ENCODE measurements at regions not wholly inside any gene's neighbourhood (a gene's known extent, or its start where the extent isn't known, plus 50 kb on each side); places are given as distances from the start of the nearest gene placed in this dataset.

- no peaks in the 10 kb centered on the region for H3K27me3 ChIP-seq (ENCODE audit: insufficient read depth, low read length)
- H3K9me3 ChIP-seq (ENCODE audit: low read length), result peaks cover 1% of the 10 kb centered on the region
- H3K4me3 ChIP-seq (ENCODE audit: low read length), result no peak overlapping the region
- no peaks in the 10 kb centered on the region for H3K4me1 ChIP-seq (ENCODE audit: insufficient read depth, low read length)
- no peak overlapping the region for H2AFZ ChIP-seq (ENCODE audit: low read depth, low read length)
- H3K36me3 ChIP-seq (ENCODE audit: insufficient read depth, low read length), result no peaks in the 10 kb centered on the region
These were observed 164.4 kb upstream of the ADRA1D start for GRCh38 chr20:4413314-4414049.

- Histone ChIP-seq H3K9me3 (ENCODE audit: low read length) (peaks cover 4% of the 10 kb centered on the region), H3K36me3 (ENCODE audit: insufficient read depth, low read length) (no peaks in the 10 kb centered on the region), H2AFZ (ENCODE audit: low read depth, low read length) (no peak overlapping the region), H3K4me3 (ENCODE audit: low read length) (no peak overlapping the region), H3K27me3 (ENCODE audit: insufficient read depth, low read length) (peaks cover 3% of the 10 kb centered on the region), H3K4me1 (ENCODE audit: insufficient read depth, low read length) (no peaks in the 10 kb centered on the region)
These were observed 163.1 kb upstream of the ADRA1D start for GRCh38 chr20:4412216-4412615.

- peaks cover 4% of the 10 kb centered on the region for H3K9me3 ChIP-seq (ENCODE audit: low read length)
- no peaks in the 10 kb centered on the region for H3K36me3 ChIP-seq (ENCODE audit: insufficient read depth, low read length)
- H3K4me3 ChIP-seq (ENCODE audit: low read length), result no peak overlapping the region
- H3K27me3 ChIP-seq (ENCODE audit: insufficient read depth, low read length), result peaks cover 3% of the 10 kb centered on the region
- H3K4me1 ChIP-seq (ENCODE audit: insufficient read depth, low read length), result no peaks in the 10 kb centered on the region
- no peak overlapping the region for H2AFZ ChIP-seq (ENCODE audit: low read depth, low read length)
These were observed 162.7 kb upstream of the ADRA1D start for GRCh38 chr20:4411744-4412143.

- H2AFZ ChIP-seq (ENCODE audit: low read depth, low read length), result no peak overlapping the region
- H3K36me3 ChIP-seq (ENCODE audit: insufficient read depth, low read length), result no peaks in the 10 kb centered on the region
- no peak overlapping the region for H3K4me3 ChIP-seq (ENCODE audit: low read length)
- H3K9me3 ChIP-seq (ENCODE audit: low read length), result peaks cover 3% of the 10 kb centered on the region
- peaks cover 20% of the 10 kb centered on the region for H3K27me3 ChIP-seq (ENCODE audit: insufficient read depth, low read length)
- H3K4me1 ChIP-seq (ENCODE audit: insufficient read depth, low read length), result no peaks in the 10 kb centered on the region
These were observed 157.5 kb upstream of the ADRA1D start for GRCh38 chr20:4406627-4407026.

GRCh38 chr20:4401601-4402000 is 152.5 kb upstream of the ADRA1D start:
- H3K27me3 ChIP-seq (ENCODE audit: insufficient read depth, low read length), result peaks cover 21% of the 10 kb centered on the region
- H3K36me3 ChIP-seq (ENCODE audit: insufficient read depth, low read length), result no peaks in the 10 kb centered on the region
- no peak overlapping the region for H3K4me3 ChIP-seq (ENCODE audit: low read length)

GRCh38 chr20:4384961-4385360 is 135.9 kb upstream of the ADRA1D start:
- Histone ChIP-seq H3K4me3 (ENCODE audit: low read length) (no peak overlapping the region), H3K36me3 (ENCODE audit: insufficient read depth, low read length) (no peaks in the 10 kb centered on the region), H3K4me1 (ENCODE audit: insufficient read depth, low read length) (peaks cover 8% of the 10 kb centered on the region), H2AFZ (ENCODE audit: low read depth, low read length) (no peak overlapping the region), H3K27me3 (ENCODE audit: insufficient read depth, low read length) (peaks cover 8% of the 10 kb centered on the region), H3K9me3 (ENCODE audit: low read length) (no peaks in the 10 kb centered on the region)

More at GRCh38 chr20:4401601-4402000, 152.5 kb upstream of the ADRA1D start:
- no peaks in the 10 kb centered on the region for H3K9me3 ChIP-seq (ENCODE audit: low read length)
- H2AFZ ChIP-seq (ENCODE audit: low read depth, low read length), result no peak overlapping the region
- no peaks in the 10 kb centered on the region for H3K4me1 ChIP-seq (ENCODE audit: insufficient read depth, low read length)

DNA sequence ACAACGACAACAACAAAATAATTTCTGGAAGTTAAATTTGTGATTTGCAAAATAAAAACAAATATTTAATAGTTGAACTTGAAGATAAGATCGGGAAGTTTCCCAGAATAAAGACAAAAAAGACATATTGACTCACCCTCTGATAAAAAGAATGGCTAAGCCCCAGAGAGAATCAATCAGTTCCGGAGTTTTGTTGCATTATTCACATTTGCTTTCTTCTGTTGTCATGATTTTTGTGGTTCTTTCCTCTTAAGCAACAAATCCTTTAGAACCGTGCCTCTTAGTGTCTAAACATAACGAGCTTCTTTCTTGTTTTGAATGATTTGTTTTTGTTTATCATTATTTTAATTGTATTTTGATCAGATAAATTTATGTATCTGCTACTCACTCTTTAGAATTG is 134.9 kb upstream of the ADRA1D start:
- Histone ChIP-seq H3K4me1 (ENCODE audit: insufficient read depth, low read length) (peaks cover 8% of the 10 kb centered on the region), H2AFZ (ENCODE audit: low read depth, low read length) (no peak overlapping the region), H3K36me3 (ENCODE audit: insufficient read depth, low read length) (no peaks in the 10 kb centered on the region), H3K4me3 (ENCODE audit: low read length) (no peak overlapping the region), H3K27me3 (ENCODE audit: insufficient read depth, low read length) (peaks cover 8% of the 10 kb centered on the region), H3K9me3 (ENCODE audit: low read length) (no peaks in the 10 kb centered on the region)

DNA sequence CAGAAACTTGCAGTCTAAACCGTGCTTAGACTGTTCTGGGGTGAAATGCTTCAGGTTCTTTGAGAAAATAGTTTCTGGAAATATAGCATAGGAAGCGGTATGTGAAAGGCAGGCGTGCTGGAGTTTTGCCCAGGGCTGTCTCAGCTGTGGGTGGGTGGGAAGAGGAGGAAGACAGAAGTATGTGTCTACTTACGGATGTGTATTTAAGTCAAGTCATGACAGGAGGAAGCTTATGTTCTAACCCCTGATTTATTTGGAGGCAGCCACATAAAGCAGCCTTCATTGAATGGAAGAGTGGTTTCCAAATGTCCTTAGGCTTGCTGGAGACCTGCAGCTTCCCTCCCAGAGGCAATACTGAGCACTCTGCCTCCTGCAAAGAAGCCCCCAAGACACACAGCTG is 126.8 kb upstream of the ADRA1D start:
- Histone ChIP-seq H3K27me3 (ENCODE audit: insufficient read depth, low read length) (no peaks in the 10 kb centered on the region), H3K36me3 (ENCODE audit: insufficient read depth, low read length) (no peaks in the 10 kb centered on the region), H3K9me3 (ENCODE audit: low read length) (no peaks in the 10 kb centered on the region), H3K4me3 (ENCODE audit: low read length) (no peak overlapping the region), H2AFZ (ENCODE audit: low read depth, low read length) (no peak overlapping the region), H3K4me1 (ENCODE audit: insufficient read depth, low read length) (no peaks in the 10 kb centered on the region)

- Histone ChIP-seq H3K27me3 (ENCODE audit: insufficient read depth, low read length) (no peaks in the 10 kb centered on the region), H2AFZ (ENCODE audit: low read depth, low read length) (no peak overlapping the region), H3K4me3 (ENCODE audit: low read length) (no peak overlapping the region), H3K36me3 (ENCODE audit: insufficient read depth, low read length) (no peaks in the 10 kb centered on the region), H3K4me1 (ENCODE audit: insufficient read depth, low read length) (no peaks in the 10 kb centered on the region), H3K9me3 (ENCODE audit: low read length) (no peaks in the 10 kb centered on the region)
These were observed 124.4 kb upstream of the ADRA1D start for GRCh38 chr20:4373454-4373853.

DNA sequence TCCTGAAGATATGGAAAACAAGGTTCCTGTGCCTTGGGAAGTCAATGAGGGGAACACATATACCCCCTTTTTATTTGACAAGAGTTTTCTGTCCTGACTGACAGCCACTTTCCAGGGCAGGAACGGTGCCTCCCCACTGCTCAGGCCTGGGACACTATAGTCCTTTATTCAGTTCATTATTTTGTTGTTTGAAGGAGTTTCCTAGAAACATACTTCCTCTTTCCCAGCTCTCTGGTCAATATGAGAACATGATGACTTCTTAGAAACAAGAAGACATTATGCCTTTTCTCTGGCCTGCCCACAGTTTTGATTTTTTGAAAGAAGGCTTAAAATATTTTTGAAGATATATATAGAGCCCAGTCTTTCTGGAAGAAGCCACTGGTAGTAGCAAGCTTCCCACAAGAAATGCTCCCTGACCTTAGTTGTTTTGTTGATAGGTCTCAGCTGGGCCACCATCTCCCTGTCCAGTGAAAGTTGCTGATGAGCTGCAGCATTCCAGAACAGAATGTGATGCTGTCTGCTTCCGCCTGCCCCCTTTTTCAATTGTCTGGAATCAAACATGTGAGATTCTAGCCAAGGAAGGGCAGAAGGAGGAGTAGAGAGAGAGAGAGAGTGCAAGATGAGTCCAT is 122.7 kb upstream of the ADRA1D start:
- Histone ChIP-seq H3K4me1 (ENCODE audit: insufficient read depth, low read length) (no peaks in the 10 kb centered on the region), H3K36me3 (ENCODE audit: insufficient read depth, low read length) (no peaks in the 10 kb centered on the region), H3K27me3 (ENCODE audit: insufficient read depth, low read length) (peaks cover 4% of the 10 kb centered on the region), H2AFZ (ENCODE audit: low read depth, low read length) (no peak overlapping the region), H3K9me3 (ENCODE audit: low read length) (no peaks in the 10 kb centered on the region), H3K4me3 (ENCODE audit: low read length) (no peak overlapping the region)

DNA sequence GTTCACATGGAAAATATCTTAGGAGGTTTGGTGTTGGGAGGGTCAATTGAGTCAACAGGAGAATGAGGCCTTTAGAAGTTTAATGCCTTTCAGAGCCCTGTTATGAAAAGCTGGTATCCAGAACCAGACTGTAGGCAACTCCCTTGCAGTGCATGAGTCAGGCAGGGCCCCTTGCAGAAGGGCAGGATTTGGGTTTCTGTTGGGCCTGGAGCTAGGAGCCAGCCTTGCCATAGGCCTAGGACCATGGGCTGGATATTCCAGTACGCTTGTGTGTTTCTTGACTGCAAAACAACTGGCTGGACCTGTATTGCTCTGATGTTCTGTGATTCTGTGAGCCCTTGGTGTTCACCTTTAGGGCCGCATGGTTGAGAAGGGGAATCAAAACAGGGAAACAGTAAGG is 121.8 kb upstream of the ADRA1D start:
- H3K4me3 ChIP-seq (ENCODE audit: low read length), result no peak overlapping the region
- peaks cover 4% of the 10 kb centered on the region for H3K27me3 ChIP-seq (ENCODE audit: insufficient read depth, low read length)
- no peaks in the 10 kb centered on the region for H3K36me3 ChIP-seq (ENCODE audit: insufficient read depth, low read length)
- H3K9me3 ChIP-seq (ENCODE audit: low read length), result no peaks in the 10 kb centered on the region
- no peak overlapping the region for H2AFZ ChIP-seq (ENCODE audit: low read depth, low read length)
- H3K4me1 ChIP-seq (ENCODE audit: insufficient read depth, low read length), result no peaks in the 10 kb centered on the region

DNA sequence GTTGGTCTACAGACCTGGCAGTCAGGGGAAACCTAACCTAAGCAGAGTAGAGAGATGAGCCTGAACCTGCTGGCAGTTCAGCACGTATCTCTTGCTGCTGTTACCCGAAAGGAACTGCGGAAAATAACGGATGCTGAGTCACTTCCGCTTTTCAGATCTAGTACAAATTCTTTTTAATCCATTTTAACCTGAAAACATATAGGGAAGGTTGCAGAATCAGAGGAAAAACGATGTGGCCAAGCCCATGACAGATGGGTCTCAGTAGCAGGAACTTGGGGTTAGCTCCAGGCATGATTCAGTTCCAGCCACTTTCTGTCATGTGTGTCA is 120.7 kb upstream of the ADRA1D start:
- Histone ChIP-seq H3K36me3 (ENCODE audit: insufficient read depth, low read length) (no peaks in the 10 kb centered on the region), H3K4me3 (ENCODE audit: low read length) (no peak overlapping the region), H3K27me3 (ENCODE audit: insufficient read depth, low read length) (peaks cover 4% of the 10 kb centered on the region)

DNA sequence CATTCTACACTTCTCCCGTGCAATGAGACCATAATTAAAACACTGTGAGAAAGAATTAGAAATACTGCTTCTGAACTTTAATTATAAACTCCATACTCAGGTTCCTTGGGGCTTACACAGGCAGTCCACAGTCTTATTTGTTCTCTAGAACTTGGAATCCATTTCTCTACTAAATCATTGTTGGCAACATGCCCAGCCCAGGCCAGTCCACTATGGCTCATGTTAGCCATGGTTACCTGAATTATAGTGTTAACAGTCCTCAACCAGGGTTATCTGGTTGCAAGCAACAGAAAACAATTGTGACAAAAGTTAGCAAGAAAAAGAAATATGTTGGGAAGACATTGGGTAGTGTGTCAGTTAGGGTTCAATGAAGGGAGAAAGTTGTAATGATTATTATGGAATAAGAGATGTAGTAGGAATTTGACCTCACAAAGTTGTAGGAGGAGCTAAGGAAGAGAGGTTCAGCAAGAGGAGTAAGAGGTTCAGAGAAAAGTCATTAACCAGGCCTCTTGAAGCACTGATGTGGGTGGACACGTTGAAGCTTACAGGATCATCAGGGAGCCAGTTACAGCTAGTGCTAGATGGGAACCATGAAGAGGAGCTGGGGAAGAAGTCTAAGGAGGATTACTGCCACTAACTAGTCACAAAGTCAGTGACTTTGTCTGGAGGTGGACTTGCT is 120.2 kb upstream of the ADRA1D start:
- Histone ChIP-seq H3K9me3 (ENCODE audit: low read length) (no peaks in the 10 kb centered on the region), H3K4me3 (ENCODE audit: low read length) (no peak overlapping the region)

More for the DNA sequence above, 120.7 kb upstream of the ADRA1D start:
- Histone ChIP-seq H3K9me3 (ENCODE audit: low read length) (no peaks in the 10 kb centered on the region), H3K4me1 (ENCODE audit: insufficient read depth, low read length) (no peaks in the 10 kb centered on the region), H2AFZ (ENCODE audit: low read depth, low read length) (no peak overlapping the region)

More for the DNA sequence above, 120.2 kb upstream of the ADRA1D start:
- no peak overlapping the region for H2AFZ ChIP-seq (ENCODE audit: low read depth, low read length)
- peaks cover 4% of the 10 kb centered on the region for H3K27me3 ChIP-seq (ENCODE audit: insufficient read depth, low read length)
- no peaks in the 10 kb centered on the region for H3K4me1 ChIP-seq (ENCODE audit: insufficient read depth, low read length)
- H3K36me3 ChIP-seq (ENCODE audit: insufficient read depth, low read length), result no peaks in the 10 kb centered on the region

All from neuron (in vitro differentiated cells).